NCI-H1694 (cell line): ENCODE measurements at regions not wholly inside any gene's neighbourhood (a gene's known extent, or its start where the extent isn't known, plus 50 kb on each side); places are given as distances from the start of the nearest gene placed in this dataset.

Source experiments
- DNase-seq: peaks from one replicate; lab custom pipeline; 2025; lab: John Stamatoyannopoulos, UW

- no peak for DNase-seq
These were observed 305.1 kb downstream of the CTTN start for GRCh38 chr11:70703141-70704064.

- DNase-seq: no peak
These were observed 306.8 kb downstream of the CTTN start for GRCh38 chr11:70705097-70705496.

- DNase-seq: no peak
These were observed 307.6 kb downstream of the CTTN start for GRCh38 chr11:70705930-70706329.

GRCh38 chr11:70707821-70708220 is 309.5 kb downstream of the CTTN start:
- DNase-seq: no peak

GRCh38 chr11:70709596-70709995 is 311.3 kb downstream of the CTTN start:
- no peak for DNase-seq

- DNase-seq: no peak
These were observed 311.9 kb downstream of the CTTN start for GRCh38 chr11:70710192-70710591.

- DNase-seq: no peak
These were observed 312.3 kb downstream of the CTTN start for GRCh38 chr11:70710601-70711000.

- DNase-seq: no peak
These were observed 313.0 kb downstream of the CTTN start for GRCh38 chr11:70711095-70711910.

GRCh38 chr11:70711911-70712185 is 313.5 kb downstream of the CTTN start:
- DNase-seq: no peak

GRCh38 chr11:70712471-70712870 is 314.1 kb downstream of the CTTN start:
- DNase-seq: no peak

GRCh38 chr11:70713086-70713835 is 314.9 kb downstream of the CTTN start:
- DNase-seq: no peak

- no peak for DNase-seq
These were observed 315.8 kb downstream of the CTTN start for GRCh38 chr11:70713988-70714665.

- no peak for DNase-seq
These were observed 317.0 kb downstream of the CTTN start for GRCh38 chr11:70715166-70715951.

GRCh38 chr11:70716216-70716615 is 317.9 kb downstream of the CTTN start:
- DNase-seq: no peak

GRCh38 chr11:70716986-70717775 is 318.9 kb downstream of the CTTN start:
- no peak for DNase-seq

GRCh38 chr11:70717936-70718595 is 319.7 kb downstream of the CTTN start:
- no peak for DNase-seq

GRCh38 chr11:70719516-70719915 is 321.2 kb downstream of the CTTN start:
- DNase-seq: no peak

- DNase-seq: no peak
These were observed 322.0 kb downstream of the CTTN start for GRCh38 chr11:70720281-70720680.

- no peak for DNase-seq
These were observed 322.7 kb downstream of the CTTN start for GRCh38 chr11:70721006-70721405.

- DNase-seq: no peak
These were observed 326.9 kb downstream of the CTTN start for GRCh38 chr11:70725278-70725677.
